ENCODE measurements at regions not wholly inside any gene's neighbourhood (a gene's known extent, or its start where the extent isn't known, plus 50 kb on each side); places are given as distances from the start of the nearest gene placed in this dataset.

- TF ChIP-seq IRX3 (CRISPR knock-in tag; IDR thresholded peaks at IDR 0.05; ENCODE audit: borderline replicate concordance, low read depth), result no peak
Measured at GRCh38 chr1:22264464-22265341, 121.8 kb upstream of the WNT4 start (continued).

- CTCF ChIA-PET (ENCODE audit: low intra/inter-chr PET ratio, low total read pairs), result no interaction called here
- WGBS (ENCODE audit: low lambda C conversion rate), result 30% methylated on average over 3 of the region's 6 CpGs
- no TSS peak for BruUV-seq (replicated peaks)
- DNase-seq (ENCODE audit: low spot score) (no peak), FAIRE-seq (no peak), ATAC-seq (no peak)
- H3K9ac ChIP-seq (ENCODE audit: insufficient read depth, low read depth, low read length), result no peak overlapping the region
- no peaks in the 10 kb centered on the region for H3K9me3 ChIP-seq (ENCODE audit: low read length)
- H3K79me2 ChIP-seq (ENCODE audit: insufficient read depth, low read length), result no peaks in the 10 kb centered on the region
- no peak overlapping the region for H3K4me3 ChIP-seq (replicated peaks in 1 of 3; ENCODE audit: insufficient read depth in 1 of 3, low read depth in 2 of 3, low read length in 3 of 3)
- H3K27ac ChIP-seq (ENCODE audit: extremely low read length, insufficient read depth, low read length), result no peak overlapping the region
- H3K36me3 ChIP-seq (replicated peaks in 1 of 2; ENCODE audit: control insufficient read depth in 1 of 2, insufficient read depth in 2 of 2, low read length in 2 of 2), result no peaks in the 10 kb centered on the region
- POLR2A ChIA-PET, result no interaction called here
- in situ Hi-C loops (cut with HindIII; ENCODE audit: extremely low pct_ligation_motif_present, low pct_unique_long_range_greater_than_20kb) (no loop called here), intact Hi-C loops (cut with micrococcal nuclease; ENCODE audit: unreplicated experiment) (no loop called here)
- no peaks in the 10 kb centered on the region for H3K4me1 ChIP-seq (ENCODE audit: insufficient read depth, low read length)
- H2AFZ ChIP-seq (ENCODE audit: low read length), result no peak overlapping the region
- H3K4me2 ChIP-seq (ENCODE audit: low read depth, low read length), result no peak overlapping the region
- H4K20me1 ChIP-seq (ENCODE audit: insufficient read depth, low read length), result no peaks in the 10 kb centered on the region
- H3K27me3 ChIP-seq (ENCODE audit: control insufficient read depth in 1 of 2, insufficient read depth in 2 of 2, low read length in 2 of 2), result peaks cover 11 to 81% of the 10 kb centered on the region in 2 experiments; a peak in 4 of 5 replicates
- no peak for TF ChIP-seq YEATS2 (CRISPR knock-in tag; IDR thresholded peaks at IDR 0.05; ENCODE audit: borderline replicate concordance)
- TF ChIP-seq HDAC6 (IDR thresholded peaks at IDR 0.05; ENCODE audit: low read depth, low read length), result no peak
- TF ChIP-seq DDIT3 (CRISPR knock-in tag; IDR thresholded peaks at IDR 0.05), result no peak
- no peak for TF ChIP-seq ZMYM2 (CRISPR knock-in tag; IDR thresholded peaks at IDR 0.05)
- no peak for TF ChIP-seq NR0B2 (CRISPR knock-in tag; IDR thresholded peaks at IDR 0.05)
- no peak for TF ChIP-seq ZC3H13 (CRISPR knock-in tag; IDR thresholded peaks at IDR 0.05)
- TF ChIP-seq SSRP1 (CRISPR knock-in tag; IDR thresholded peaks at IDR 0.05), result no peak
- no peak for TF ChIP-seq ZNF776 (CRISPR knock-in tag; IDR thresholded peaks at IDR 0.05)
- no peak for TF ChIP-seq AHR (CRISPR knock-in tag; IDR thresholded peaks at IDR 0.05)
- TF ChIP-seq ATF2 (CRISPR knock-in tag; IDR thresholded peaks at IDR 0.05), result no peak
- no peak for TF ChIP-seq ZNF878 (CRISPR knock-in tag; IDR thresholded peaks at IDR 0.05)
- no peak for TF ChIP-seq HNF4G (IDR thresholded peaks at IDR 0.05; ENCODE audit: borderline replicate concordance, low read depth, low read length)
- no peak for TF ChIP-seq HNF4G (CRISPR knock-in tag; IDR thresholded peaks at IDR 0.05; ENCODE audit: borderline replicate concordance, low read depth)
- TF ChIP-seq ZNF513 (CRISPR knock-in tag; conservative IDR thresholded peaks at IDR 0.05), result no peak
- TF ChIP-seq ZBTB42 (CRISPR knock-in tag; IDR thresholded peaks at IDR 0.05), result no peak
- no peak for TF ChIP-seq NFIB (CRISPR knock-in tag; IDR thresholded peaks at IDR 0.05; ENCODE audit: borderline replicate concordance)
- no peak for TF ChIP-seq MNT (IDR thresholded peaks at IDR 0.05)
- TF ChIP-seq GATAD2A (CRISPR knock-in tag; IDR thresholded peaks at IDR 0.05), result no peak
Measured at GRCh38 chr1:22266141-22266540, 123.2 kb upstream of the WNT4 start.

Data from HepG2 (cell line).